Vagina (tissue), 2 donors: ENCODE measurements at regions not wholly inside any gene's neighbourhood (a gene's known extent, or its start where the extent isn't known, plus 50 kb on each side); places are given as distances from the start of the nearest gene placed in this dataset.

ENCODE experiments used
- POLR2A ChIP-seq, 2 donors: fragments of 450-650 bp; IDR thresholded peaks; one replicate each; pipeline ENCODE4 v1.6.1; 2017; ENCODE audit warnings: antibody characterized with exemption in 2 of 2, mild to moderate bottlenecking in 2 of 2, moderate library complexity in 2 of 2
- POLR2AphosphoS5 ChIP-seq, 2 donors: sonication (generic); formaldehyde crosslinking; IDR thresholded peaks; one replicate each; pipeline ENCODE4 v1.9.0; 2017; ENCODE audit warnings: antibody characterized with exemption in 2 of 2, mild to moderate bottlenecking in 2 of 2, low read depth in 1 of 2; ENCODE audit not compliant: insufficient read depth in 1 of 2
- TF ChIP-seq, protein P1 (sequence below), 3 experiments: fragments of 450-650 bp in 2 of 3; fragments of 200-600 bp in 1 of 3; sonication (generic) in 1 of 3; IDR thresholded peaks; one replicate each; pipeline ENCODE4 v1.5.1; 2017 to 2019; ENCODE audit warnings: antibody characterized with exemption in 3 of 3, mild to moderate bottlenecking in 2 of 3, moderate library complexity in 2 of 3

DNA sequence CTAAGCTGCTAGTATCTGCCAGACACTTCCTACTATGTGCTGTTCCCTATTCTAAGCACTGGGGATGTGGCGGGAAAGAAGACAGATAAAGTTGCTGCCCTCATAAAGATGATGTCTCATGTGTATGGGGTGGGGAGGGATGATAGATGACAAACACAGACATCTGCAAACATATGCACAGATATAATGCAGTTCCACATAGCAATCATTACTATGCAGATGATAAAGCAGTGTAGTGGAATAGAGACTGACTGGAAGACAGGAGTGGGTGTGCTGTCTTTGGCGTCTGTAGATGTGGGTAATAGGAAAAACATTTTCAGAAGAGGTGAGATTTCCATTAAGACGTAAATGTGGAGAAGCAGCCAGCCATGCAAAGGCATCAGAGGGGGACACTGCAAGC, 243.6 kb downstream of the DPY19L2 start:
- TF ChIP-seq POLR2AphosphoS5 (IDR thresholded peaks at IDR 0.05; ENCODE audit: insufficient read depth in 1 of 2, low read depth in 1 of 2) (no peak), POLR2A (IDR thresholded peaks at IDR 0.05) (no peak)
- TF ChIP-seq, protein P1, sequence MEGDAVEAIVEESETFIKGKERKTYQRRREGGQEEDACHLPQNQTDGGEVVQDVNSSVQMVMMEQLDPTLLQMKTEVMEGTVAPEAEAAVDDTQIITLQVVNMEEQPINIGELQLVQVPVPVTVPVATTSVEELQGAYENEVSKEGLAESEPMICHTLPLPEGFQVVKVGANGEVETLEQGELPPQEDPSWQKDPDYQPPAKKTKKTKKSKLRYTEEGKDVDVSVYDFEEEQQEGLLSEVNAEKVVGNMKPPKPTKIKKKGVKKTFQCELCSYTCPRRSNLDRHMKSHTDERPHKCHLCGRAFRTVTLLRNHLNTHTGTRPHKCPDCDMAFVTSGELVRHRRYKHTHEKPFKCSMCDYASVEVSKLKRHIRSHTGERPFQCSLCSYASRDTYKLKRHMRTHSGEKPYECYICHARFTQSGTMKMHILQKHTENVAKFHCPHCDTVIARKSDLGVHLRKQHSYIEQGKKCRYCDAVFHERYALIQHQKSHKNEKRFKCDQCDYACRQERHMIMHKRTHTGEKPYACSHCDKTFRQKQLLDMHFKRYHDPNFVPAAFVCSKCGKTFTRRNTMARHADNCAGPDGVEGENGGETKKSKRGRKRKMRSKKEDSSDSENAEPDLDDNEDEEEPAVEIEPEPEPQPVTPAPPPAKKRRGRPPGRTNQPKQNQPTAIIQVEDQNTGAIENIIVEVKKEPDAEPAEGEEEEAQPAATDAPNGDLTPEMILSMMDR (IDR thresholded peaks at IDR 0.05), result no peak
